Adrenal gland (tissue), 9 donors: ENCODE measurements at regions not wholly inside any gene's neighbourhood (a gene's known extent, or its start where the extent isn't known, plus 50 kb on each side); places are given as distances from the start of the nearest gene placed in this dataset.

Experiments
- DNase-seq, 7 donors: peaks; one replicate each; pipeline ENCODE4 v3.0.0-alpha.2; 2019 to 2020
- H3K27ac ChIP-seq, 5 donors: fragments of 200-600 bp; sonication (generic) in 4 of 5; 1 replicate in 3 of 5; 2 replicates in 2 of 5; pipeline versions ENCODE4 v1.5.1 to v1.8.0; 2016 to 2020; ENCODE audit warnings: mild to moderate bottlenecking in 1 of 5
- H3K27me3 ChIP-seq: fragments of 200-600 bp; 2 replicates; pipeline ENCODE4 v1.8.0; 2021
- H3K36me3 ChIP-seq, 2 donors: fragments of 200-600 bp; replicated peaks in 1 of 2; 1 replicate in 1 of 2; 2 replicates in 1 of 2; pipeline versions ENCODE4 v1.5.1 to v1.8.0; 2018 to 2022
- H3K4me1 ChIP-seq, 2 donors: fragments of 200-600 bp; replicated peaks in 1 of 2; 1 replicate in 1 of 2; 2 replicates in 1 of 2; pipeline versions ENCODE4 v1.5.1 to v1.8.0; 2018 to 2021
- H3K4me3 ChIP-seq, 4 donors: fragments of 200-600 bp; sonication (generic) in 3 of 4; one replicate each; pipeline ENCODE4 v1.5.1; 2016 to 2018
- H3K9me3 ChIP-seq, 3 donors: fragments of 200-600 bp; sonication (generic) in 1 of 3; replicated peaks in 1 of 3; 1 replicate in 2 of 3; 2 replicates in 1 of 3; pipeline versions ENCODE4 v1.5.1 to v1.8.0; 2016 to 2021
- POLR2A ChIP-seq, 2 donors: fragments of 450-650 bp; IDR thresholded peaks; one replicate each; pipeline ENCODE4 v1.6.1; 2017; ENCODE audit warnings: antibody characterized with exemption in 2 of 2, mild to moderate bottlenecking in 2 of 2, moderate library complexity in 1 of 2
- WGBS, 4 donors: extraction: QIAGEN DNeasy Blood & Tissue Kit in 2 of 4; methylation state at CpG; one replicate each; pipeline versions ENCODE4 v1.1.5 to v1.1.7; 2013 to 2017; 5-methylcytosine and 5-hydroxymethylcytosine counted together
- intact Hi-C, 2 donors: fragments of 100-400 bp; cut with DNase I; formaldehyde crosslinking; loops; one replicate each; pipeline versions ENCODE4 v1.14.1 to v1.15.0; 2022 to 2023
- TF ChIP-seq, protein P1 (sequence below), 6 experiments: fragments of 450-650 bp in 4 of 6; fragments of 200-600 bp in 2 of 6; sonication (generic) in 1 of 6; IDR thresholded peaks; 1 replicate in 5 of 6; 2 replicates in 1 of 6; pipeline versions ENCODE4 v1.5.1 to v1.8.0; 2016 to 2021; ENCODE audit warnings: antibody characterized with exemption in 6 of 6, mild to moderate bottlenecking in 2 of 6, moderate library complexity in 1 of 6
- donor health status: healthy with polysubstance abuse.
- donor health status: Bipolar disorder and iron deficiency.
- donor health status: DM: yes; HTN: yes; CAD: no.
- donor health status: DM: no; HTN: no; CAD: no.
- donor health status: DM: no; HTN: no; CAD: no.

DNA sequence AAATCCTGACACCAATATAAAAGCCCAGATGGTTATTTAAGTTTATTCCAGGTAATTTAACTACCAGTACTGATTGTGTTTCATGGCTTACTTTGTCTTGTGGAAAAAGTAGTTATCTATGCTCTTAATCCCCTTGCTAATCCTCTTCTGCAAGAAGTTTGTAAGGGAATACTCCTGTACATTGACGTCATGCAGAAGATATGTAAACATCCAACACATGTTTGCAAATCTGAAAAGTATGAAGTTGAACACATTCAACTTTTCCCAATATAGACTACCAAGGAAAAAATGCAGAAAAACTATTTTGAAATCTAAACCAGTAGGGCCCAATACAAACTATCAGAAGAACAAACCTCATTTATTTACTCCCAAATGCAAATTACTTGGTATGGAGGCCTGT, 56.3 kb upstream of the ELL2 start:
- Histone ChIP-seq H3K36me3 (no peaks in the 10 kb centered on the region), H3K27ac (no peak overlapping the region), H3K4me3 (no peak overlapping the region), H3K4me1 (peaks cover 0 to 1% of the 10 kb centered on the region in 2 donors), H3K27me3 (no peaks in the 10 kb centered on the region), H3K9me3 (no peaks in the 10 kb centered on the region)
- DNase-seq = no peak
- no peak for TF ChIP-seq POLR2A (IDR thresholded peaks at IDR 0.05)
- TF ChIP-seq, protein P1, sequence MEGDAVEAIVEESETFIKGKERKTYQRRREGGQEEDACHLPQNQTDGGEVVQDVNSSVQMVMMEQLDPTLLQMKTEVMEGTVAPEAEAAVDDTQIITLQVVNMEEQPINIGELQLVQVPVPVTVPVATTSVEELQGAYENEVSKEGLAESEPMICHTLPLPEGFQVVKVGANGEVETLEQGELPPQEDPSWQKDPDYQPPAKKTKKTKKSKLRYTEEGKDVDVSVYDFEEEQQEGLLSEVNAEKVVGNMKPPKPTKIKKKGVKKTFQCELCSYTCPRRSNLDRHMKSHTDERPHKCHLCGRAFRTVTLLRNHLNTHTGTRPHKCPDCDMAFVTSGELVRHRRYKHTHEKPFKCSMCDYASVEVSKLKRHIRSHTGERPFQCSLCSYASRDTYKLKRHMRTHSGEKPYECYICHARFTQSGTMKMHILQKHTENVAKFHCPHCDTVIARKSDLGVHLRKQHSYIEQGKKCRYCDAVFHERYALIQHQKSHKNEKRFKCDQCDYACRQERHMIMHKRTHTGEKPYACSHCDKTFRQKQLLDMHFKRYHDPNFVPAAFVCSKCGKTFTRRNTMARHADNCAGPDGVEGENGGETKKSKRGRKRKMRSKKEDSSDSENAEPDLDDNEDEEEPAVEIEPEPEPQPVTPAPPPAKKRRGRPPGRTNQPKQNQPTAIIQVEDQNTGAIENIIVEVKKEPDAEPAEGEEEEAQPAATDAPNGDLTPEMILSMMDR (IDR thresholded peaks at IDR 0.05) = no peak
- intact Hi-C loops = no loop called here
- WGBS, 4 donors = 52 to 71% (median 60%) methylated on average over 1 of the region's 1 CpG

GRCh38 chr5:96016216-96016615, 54.6 kb upstream of the ELL2 start:
- TF ChIP-seq POLR2A (IDR thresholded peaks at IDR 0.05) = no peak
- TF ChIP-seq, protein P1 (IDR thresholded peaks at IDR 0.05) = no peak
- intact Hi-C loops = no loop called here
- no peak for DNase-seq
- H3K27me3 ChIP-seq = no peaks in the 10 kb centered on the region
- H3K9me3 ChIP-seq = no peaks in the 10 kb centered on the region
- no peaks in the 10 kb centered on the region for H3K4me1 ChIP-seq
- H3K4me3 ChIP-seq = no peak overlapping the region
- 87 to 93% (median 91%) methylated on average over 2 of the region's 2 CpGs for WGBS, 4 donors
- no peaks in the 10 kb centered on the region for H3K36me3 ChIP-seq
- H3K27ac ChIP-seq = no peak overlapping the region

GRCh38 chr5:96015709-96016108, 54.1 kb upstream of the ELL2 start:
- Histone ChIP-seq H3K9me3 (no peaks in the 10 kb centered on the region), H3K27ac (no peak overlapping the region), H3K36me3 (no peaks in the 10 kb centered on the region), H3K4me3 (no peak overlapping the region), H3K27me3 (no peaks in the 10 kb centered on the region), H3K4me1 (no peaks in the 10 kb centered on the region)
- no peak for DNase-seq
- WGBS, 4 donors = 85 to 100% (median 94%) methylated on average over 1 of the region's 1 CpG
- intact Hi-C loops = no loop called here
- TF ChIP-seq, protein P1 (IDR thresholded peaks at IDR 0.05) = no peak
- TF ChIP-seq POLR2A (IDR thresholded peaks at IDR 0.05) = no peak

GRCh38 chr5:96014395-96014794, 52.7 kb upstream of the ELL2 start:
- no peaks in the 10 kb centered on the region for H3K9me3 ChIP-seq
- no peak for DNase-seq
- H3K27ac ChIP-seq = no peak overlapping the region
- 90 to 96% (median 92%) methylated on average over 1 of the region's 1 CpG for WGBS, 4 donors
- H3K4me3 ChIP-seq = no peak overlapping the region
- no peaks in the 10 kb centered on the region for H3K36me3 ChIP-seq
- no peaks in the 10 kb centered on the region for H3K27me3 ChIP-seq
- intact Hi-C loops = no loop called here
- H3K4me1 ChIP-seq = no peaks in the 10 kb centered on the region
- no peak for TF ChIP-seq POLR2A (IDR thresholded peaks at IDR 0.05)
- TF ChIP-seq, protein P1 (IDR thresholded peaks at IDR 0.05) = no peak
